Thyroid gland (tissue), 4 donors: ENCODE measurements at regions not wholly inside any gene's neighbourhood (a gene's known extent, or its start where the extent isn't known, plus 50 kb on each side); places are given as distances from the start of the nearest gene placed in this dataset.

Experiments
- CTCF ChIP-seq, 6 experiments: fragments of 200-600 bp in 3 of 6; fragments of 450-650 bp in 3 of 6; sonication (generic) in 3 of 6; IDR thresholded peaks; one replicate each; pipeline ENCODE4 v1.5.1; 2016 to 2019; ENCODE audit warnings: antibody characterized with exemption in 6 of 6, mild to moderate bottlenecking in 2 of 6, inconsistent platforms in 1 of 6, moderate library complexity in 1 of 6
- POLR2A ChIP-seq, 2 donors: fragments of 450-650 bp; IDR thresholded peaks; one replicate each; pipeline ENCODE4 v1.6.1; 2017; ENCODE audit warnings: antibody characterized with exemption in 2 of 2, mild to moderate bottlenecking in 2 of 2, moderate library complexity in 1 of 2

- TF ChIP-seq CTCF (IDR thresholded peaks at IDR 0.05) (no peak), POLR2A (IDR thresholded peaks at IDR 0.05) (no peak)
Observed at GRCh38 chr16:5175266-5175665, 77.7 kb upstream of the EEF2KMT start.
